Activated CD8-positive, alpha-beta memory T cell treated with anti-CD3 and anti-CD28 coated beads, Interleukin-2, amount 50 U/mL, for 24 hours (primary cell): ENCODE measurements at regions not wholly inside any gene's neighbourhood (a gene's known extent, or its start where the extent isn't known, plus 50 kb on each side); places are given as distances from the start of the nearest gene placed in this dataset.
A peak's percentile ranks its signal among the peaks of the same experiment; 100 is the strongest.

ENCODE experiments used
- DNase-seq: peaks from one replicate; pipeline ENCODE4 v3.0.0-alpha.2; 2020; ENCODE audit errors: extremely low read depth

DNA sequence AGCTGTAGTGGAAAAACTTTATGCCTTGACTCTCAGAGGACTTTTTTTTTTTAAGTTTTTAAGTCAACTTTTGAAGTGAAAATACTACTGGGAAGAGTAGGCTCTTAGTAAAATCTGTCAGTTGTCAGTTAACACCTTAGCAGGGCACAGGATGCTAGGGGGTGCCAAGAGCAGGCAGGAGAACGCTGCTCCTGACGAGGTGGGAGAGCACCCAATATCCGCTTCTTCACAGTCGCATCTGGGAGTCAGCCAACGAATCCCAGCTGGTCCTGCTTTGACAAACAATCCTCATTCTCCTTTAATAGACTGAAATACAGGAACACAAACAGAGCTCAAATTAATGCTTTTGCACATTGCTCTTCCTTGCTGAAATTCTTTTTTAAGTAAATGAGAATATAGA, 709.5 kb upstream of the ACVR2A start:
- no peak for DNase-seq

DNA sequence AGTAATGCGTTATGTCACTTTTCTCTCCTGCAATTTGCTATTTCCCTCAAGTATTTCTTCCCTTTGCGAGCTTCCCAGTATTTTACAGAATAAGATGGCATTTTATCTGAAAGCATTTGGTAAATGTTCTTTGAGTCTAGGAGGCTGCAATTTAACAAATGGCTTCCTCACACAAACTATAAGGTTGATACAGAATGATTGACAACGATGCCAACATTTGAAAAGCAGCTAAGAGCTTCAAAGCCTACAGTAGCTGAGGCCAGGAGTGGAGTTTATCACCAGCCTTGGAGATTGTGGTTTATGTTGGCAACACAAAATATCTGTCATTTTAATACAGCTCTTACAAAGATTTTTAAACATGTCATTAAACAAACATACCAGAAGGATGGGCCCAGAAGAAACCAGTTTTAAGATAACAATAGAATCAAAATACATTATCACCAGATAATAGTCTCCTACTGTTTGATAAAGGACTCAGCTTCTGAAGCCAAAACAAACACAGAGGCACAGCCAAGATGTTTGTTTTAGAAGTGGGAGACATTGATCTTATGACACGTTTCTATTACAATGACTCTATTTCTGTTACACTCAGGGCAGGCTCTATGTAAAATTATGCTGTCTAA, 711.4 kb upstream of the ACVR2A start:
- DNase-seq, result no peak

DNA sequence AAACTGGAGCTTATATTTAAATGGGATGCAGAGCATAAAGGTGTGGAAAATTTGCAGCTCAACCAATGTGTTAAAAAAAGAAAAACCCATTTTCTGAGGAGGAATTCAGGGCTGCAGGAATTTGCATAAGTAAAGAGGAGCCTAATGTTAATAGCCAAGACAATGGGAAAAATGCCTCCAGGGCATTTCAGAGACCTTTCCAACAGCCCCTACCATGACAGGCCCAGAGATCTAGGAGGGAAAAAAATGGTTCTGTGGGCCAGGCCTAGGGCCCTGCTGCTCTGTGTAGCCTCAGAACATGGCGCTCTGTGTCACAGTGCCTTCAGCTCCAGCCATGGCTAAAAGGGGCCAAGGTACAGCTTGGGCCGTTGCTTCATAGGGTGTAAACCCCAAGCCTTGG, 719.7 kb upstream of the ACVR2A start:
- no peak for DNase-seq

DNA sequence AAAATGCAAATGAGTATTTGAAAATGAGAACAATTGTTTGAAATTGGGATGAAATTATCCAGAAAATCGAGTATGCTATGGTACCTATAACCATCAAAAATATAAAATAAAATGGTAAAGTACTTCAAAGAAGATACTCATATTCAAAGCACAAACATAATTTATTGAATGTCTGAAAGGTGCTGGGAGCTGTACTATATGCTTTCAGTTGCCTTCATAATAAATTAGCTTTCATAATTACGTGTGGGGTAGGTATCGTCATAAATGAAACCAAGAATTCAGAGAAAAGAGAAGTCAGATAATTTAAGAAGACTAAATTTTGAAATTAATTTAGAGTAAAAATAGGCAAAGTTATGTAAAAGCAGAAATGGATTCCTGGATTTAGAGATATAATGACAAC, 721.9 kb upstream of the ACVR2A start:
- DNase-seq, result no peak

DNA sequence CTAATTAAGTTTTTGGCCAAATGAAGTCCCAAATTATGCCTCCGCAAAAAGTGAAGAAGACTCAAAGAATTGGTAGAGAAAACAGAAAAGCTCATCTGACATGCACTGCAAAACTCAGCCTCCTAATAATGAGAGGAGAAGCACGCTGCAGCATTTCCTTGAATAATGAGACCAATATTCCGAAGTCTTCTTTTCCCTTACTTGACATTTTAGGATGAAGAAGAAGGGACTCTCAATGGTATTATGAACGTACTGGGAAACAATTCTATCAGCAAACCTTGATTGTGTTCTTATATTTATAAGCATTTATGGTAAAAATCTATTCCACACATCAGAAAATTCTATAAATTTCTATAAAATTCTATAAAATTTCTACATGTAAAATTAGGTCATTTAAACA, 733.9 kb upstream of the ACVR2A start:
- DNase-seq, result no peak

DNA sequence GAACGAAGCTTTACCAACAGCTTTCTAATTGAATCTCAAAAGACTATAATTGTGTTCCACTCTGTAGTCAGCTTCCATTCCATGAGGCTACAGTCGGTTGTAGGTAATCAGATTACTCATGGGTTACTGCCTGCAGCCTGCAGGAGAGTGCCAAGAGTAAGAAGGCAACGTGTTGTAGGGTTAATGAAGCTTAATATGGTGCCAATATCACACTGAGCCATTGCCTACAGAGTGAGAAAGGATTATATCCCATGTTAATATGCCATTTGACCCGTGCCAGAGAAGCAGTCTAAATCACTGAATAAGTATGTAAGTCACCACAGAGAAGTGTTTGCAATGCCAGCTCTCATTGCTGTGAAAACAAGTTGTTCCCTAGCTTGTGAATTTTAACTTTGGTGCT, 734.5 kb upstream of the ACVR2A start:
- no peak for DNase-seq

DNA sequence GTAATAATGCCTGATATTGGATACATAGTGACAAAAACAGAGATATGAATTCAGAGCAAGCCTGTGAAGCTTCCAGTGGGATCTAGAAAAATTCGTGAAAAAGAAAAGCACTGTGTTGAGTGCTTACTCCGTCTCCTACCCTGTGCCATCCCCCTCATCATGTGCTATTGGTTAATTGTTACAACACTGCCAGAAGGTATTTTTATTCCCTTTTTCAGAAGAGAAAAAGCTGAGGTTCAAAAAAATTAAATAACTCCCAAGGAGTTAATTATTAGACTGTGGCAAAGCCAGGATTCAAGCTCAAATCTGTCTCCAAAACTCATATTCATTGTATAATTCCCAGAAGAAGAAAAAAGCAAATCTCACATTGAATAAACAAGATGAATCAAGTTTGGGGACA, 735.5 kb upstream of the ACVR2A start:
- DNase-seq, result no peak

DNA sequence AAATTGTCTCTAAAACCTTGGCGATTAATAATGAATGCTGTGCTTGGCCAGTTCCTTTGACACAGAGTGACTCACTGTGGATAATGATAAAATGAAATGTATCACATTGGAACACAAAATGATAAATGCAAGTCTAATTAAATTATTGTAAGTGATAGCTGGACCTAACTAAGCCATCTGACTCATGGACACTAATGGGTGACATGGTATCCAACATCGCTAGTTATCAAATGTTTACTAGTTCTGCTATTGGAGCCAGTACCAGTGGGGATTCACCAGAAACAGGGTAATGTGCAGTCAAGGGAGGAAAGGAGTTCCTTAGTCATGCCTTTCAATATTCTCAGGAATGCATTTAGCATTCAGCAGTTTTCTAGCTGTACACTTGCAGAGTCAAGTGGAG, 736.3 kb upstream of the ACVR2A start:
- DNase-seq, result no peak

DNA sequence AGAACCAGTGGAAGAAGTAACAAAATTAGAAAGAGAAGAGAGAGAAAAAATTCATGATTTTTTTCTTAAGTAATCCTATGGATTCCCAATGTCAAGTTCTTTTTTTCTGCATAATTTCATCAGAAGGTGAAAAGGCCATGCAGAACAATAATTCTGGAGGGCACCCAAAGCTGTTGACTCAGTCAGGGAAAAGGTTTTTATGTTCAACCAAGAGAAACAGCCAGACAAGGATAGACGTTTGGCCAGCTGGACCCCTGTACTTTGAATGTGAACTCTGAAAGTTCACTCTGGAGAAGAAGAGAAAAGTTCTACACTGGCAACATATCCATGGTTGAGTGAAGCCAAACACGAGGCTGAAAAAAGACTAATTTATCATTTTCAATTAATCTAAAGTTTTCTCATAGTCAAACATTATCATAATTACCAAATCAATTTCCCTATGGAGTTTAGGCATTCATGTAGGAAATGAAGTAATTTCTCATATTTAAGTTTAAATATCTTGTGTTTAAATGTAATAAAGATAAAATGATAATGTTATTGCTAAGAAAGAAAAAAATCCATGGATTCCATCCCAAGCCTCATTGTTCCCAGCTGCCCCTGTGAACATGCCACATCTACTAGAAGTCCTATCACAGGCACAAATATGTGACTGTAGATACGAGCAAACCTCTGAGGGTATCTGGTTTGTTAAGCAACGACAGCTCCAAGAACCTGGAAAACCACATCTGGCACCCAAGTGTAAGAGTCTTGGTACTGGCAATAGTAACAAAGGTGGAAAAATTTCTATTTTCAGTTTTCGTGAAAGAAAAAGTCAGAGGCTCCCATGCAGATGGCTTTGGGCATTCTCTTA, 742.7 kb upstream of the ACVR2A start:
- DNase-seq, result no peak

DNA sequence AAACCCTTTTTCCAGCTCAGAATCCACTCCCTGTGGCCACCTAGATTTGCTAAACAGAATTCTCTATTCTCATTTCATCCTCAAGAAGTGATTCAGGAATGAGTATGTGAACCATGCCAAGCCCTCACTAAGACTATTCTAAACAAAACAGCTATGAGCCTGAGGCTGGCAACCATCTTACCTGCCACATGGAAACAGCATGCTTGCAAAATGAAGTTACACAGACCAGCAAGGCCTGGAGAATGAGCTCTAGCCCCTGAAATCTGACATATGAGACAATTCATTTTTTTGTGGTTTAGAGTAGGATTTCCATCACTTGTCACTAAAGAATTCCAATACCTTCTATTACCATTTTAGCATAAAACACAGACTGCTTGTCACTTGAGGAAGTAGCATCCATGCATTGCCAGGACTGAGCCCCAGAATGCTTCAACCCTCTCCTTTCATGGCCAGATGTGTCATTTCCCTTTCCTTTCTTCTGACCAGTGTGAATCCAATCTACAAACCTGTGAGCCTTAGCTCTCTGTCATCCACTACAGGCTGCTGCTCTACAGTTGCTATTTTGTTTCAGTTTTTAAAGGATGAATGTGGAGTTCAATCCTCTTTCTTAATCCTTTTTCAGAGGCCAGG, 744.3 kb upstream of the ACVR2A start:
- DNase-seq, result no peak

DNA sequence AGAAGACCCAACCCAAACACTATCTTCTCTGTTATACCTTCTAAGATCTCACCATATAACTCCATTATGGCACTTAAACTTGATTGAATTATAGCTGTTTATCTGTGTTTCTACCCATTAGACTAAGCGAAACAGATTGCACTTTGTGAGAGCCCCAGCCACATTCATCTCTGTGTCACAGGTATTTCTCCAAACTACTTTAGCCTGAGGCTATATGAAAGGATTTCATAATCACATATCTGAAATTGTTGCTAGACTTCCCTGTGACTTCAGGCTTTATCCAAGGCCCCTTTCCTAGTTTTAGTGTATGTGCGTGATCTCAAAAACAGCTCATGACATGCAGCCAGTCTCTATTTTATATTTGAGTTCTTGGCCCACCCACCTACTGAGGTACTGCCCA, 745.0 kb upstream of the ACVR2A start:
- DNase-seq, result no peak

DNA sequence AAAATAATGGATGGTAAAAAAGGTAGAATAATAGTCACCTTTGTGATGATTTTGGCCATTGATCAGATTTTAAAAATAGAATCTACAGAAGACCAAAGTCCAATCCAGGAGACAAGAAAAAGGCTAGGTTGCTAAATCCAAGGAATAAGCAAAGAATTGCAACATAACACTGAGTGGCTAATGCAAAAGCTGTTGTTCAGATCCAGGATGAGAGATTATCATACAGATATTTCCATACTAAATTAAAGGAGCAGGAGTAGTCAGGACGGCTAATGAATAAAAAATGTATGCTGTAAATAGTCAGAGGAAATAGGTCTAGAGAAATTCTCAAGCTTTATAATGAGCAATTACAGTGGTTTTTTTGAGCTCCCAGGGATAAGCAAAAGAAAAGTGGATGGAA, 745.9 kb upstream of the ACVR2A start:
- DNase-seq, result no peak

DNA sequence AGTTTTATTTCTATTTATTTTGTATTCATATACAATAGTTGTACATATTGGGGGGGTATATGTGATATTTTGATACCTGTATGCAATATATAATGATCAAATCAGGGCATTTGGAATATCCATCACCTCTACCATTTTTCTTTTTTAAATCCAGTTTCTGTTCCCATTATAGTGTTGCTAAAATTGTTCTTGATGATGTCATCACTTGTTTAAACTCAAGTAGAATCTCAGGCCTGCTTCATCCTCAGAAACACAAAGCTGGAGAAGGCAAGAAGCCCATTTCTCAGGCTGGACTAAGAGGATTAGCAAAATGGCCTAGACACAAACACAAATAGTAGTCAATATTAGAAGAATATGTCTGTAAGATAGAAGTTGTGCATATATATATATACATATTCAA, 747.1 kb upstream of the ACVR2A start:
- DNase-seq, result no peak

DNA sequence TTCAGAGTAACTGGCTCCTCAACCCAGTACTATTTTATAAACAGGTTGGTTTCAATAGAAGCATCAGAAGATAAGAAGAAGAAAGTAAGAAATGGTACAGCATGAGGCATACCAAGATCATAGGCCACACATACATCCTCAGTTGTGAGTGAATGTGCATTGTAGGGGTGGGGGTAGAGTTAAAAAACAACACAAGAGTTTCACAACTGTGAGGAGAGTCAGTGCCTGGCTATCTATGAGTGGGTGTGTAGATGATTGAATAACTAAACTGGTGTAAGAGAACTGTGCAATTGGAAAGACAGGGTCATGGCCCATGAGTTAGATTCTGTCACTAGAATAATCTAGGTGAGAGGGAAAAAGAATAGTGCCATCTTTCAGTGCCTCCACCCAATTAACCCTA, 748.2 kb upstream of the ACVR2A start:
- DNase-seq, result no peak

DNA sequence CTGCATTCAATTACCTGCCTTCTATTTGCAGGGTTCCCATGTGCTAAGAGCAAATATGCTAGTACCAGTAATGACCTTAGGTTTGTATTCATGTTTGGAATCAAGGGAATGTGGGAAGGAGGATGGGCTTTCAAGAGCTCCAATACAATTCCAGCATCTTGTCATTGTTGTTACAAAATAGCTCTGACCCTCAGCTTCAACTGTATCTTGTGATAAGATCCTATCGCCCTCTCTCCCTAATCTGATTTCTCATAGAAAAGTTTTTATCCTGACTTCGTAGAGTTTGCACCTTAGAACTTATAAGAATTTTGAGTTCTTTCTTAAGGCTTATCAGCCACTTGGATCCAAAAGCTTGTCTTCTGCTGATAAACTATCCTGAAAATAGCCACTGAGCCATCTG, 749.5 kb upstream of the ACVR2A start:
- no peak for DNase-seq

DNA sequence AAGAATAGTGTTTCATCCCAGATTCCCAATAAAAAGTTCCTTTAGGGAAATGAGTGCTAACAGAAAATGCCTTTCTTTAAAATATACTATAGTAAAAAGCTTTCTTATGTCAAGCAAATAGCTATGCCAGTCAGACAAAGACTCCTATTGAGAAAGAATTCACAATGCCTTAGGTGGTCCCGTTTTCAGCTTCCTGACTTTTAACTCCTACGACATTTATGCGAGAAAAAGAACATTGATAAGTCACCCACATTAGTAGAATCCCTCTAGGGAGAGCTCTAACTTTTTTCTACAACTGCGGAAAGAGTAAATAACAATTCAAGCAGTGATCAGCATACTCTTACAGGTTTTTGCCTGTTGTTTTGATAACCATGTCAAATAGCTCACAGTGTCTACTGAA, 750.8 kb upstream of the ACVR2A start:
- DNase-seq, result no peak

DNA sequence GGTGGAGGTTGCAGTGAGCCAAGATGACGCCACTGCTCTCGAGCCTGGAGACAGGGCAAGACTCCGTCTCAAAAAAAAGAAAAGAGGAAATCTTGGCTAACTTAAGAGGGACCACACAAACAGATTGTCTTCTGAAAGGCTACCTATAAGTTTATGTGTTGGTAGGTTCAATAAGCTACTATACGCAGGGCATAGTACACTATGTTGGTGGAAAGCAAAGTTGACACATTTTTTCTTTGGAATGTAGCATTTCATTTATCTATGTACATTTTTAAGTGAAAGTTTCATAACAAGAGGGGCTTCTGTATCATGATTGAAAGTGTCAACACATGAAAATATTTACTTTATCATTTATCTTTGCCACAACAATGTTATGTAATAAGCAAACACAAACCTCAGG, 752.6 kb upstream of the ACVR2A start:
- DNase-seq, result no peak

DNA sequence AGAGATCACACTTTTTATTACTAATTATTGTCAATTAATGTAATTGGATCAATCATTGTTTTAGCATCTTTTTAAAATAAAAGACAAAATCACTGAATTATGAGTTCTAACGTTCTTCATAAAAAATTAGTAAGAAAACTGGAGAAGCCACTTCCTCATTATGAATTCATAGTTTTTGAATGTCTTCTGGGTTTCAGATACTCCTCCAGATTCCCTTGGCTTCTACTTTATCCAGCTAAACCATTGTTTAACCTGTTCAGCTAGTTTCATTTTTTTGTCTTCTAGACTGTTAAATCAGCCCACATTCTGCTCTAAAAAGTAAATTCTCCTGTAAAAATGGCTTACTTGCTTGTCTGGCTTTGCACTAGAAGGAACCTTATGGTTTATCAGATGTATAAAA, 753.4 kb upstream of the ACVR2A start:
- no peak for DNase-seq

DNA sequence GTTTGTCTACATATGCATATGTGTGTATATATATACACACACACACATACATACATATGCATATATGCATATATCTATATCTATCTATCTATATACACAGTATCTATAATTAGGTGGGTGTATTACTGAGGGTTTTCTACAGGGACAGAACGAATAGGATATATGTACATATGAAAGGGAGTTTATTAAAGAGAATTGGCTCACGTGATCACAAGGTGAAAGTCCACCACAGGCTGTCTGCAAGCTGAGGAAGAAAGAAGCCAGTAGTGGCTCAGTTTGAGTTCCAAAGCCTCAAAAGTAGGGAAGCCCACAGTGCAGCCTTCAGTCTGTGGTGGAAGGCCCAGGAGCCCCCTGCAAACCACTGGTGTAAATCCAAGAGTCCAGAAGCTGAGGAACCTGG, 756.0 kb upstream of the ACVR2A start:
- no peak for DNase-seq

DNA sequence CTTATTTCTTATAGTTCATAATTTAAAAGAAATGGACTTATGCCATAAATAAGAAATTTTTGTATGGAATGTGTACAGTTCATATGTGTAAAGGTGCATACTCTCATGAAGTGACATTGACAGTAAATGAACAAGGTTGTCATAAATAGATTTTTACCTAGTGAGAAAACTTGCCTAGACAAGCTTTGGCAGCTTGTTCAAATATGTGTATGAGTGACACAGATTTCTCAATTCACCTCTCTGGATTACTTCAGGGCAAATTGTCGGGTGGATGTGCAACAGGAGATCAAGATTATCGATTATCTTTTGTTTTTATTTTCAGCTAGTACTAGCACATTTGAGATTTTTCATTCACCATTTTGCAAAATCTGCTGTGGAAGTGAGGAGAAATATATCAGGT, 758.1 kb upstream of the ACVR2A start:
- DNase-seq, result no peak

DNA sequence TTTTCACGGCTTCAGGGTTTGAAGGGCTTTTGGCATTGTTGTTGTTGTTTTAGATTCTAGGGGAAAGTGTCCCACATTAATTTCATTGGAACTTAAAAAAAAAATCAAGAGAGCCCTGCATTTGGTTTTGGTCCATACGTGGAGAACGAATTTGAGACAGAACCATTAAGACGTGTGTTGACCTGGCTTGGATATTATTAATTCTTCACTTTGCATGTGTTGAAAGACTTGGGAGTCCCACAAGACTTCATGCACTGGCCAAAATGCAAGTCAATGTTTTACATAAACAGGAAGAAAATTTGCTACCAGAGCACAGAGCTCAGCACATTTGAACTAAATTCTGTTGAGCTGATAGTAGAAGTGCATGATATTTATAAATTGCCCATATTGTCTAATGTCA, 761.2 kb upstream of the ACVR2A start:
- DNase-seq, result no peak

DNA sequence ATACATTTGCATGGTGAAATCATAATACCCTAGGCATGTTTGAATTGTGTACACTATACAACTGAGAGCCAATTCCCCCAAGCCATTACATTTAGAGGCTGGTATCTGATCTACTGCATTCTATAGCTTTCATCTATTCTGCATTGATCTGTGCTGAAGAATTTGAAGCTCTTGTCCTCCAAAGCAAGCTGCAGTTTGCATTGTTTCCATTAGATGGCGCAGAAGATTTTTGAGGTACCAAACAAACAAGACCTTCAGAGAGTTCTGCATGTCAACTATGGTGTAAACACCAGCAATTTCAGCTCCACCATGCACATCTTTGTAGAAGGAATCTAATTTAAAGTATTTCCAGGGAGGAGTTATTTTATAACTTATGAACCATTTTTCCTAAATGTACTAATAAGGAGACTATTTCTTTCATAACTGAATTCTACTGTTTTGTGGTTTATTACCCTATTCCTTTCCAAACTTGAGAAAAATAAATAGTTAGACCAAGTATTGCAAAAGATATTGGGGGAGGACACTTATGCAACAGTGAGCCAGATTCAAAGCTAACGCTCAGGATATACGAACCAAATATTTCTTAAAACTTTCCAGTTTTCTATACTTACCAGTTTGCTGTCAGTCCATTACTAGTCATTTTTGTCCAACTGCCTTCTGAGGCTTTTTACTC, 761.8 kb upstream of the ACVR2A start:
- DNase-seq, result peak; percentile 15

DNA sequence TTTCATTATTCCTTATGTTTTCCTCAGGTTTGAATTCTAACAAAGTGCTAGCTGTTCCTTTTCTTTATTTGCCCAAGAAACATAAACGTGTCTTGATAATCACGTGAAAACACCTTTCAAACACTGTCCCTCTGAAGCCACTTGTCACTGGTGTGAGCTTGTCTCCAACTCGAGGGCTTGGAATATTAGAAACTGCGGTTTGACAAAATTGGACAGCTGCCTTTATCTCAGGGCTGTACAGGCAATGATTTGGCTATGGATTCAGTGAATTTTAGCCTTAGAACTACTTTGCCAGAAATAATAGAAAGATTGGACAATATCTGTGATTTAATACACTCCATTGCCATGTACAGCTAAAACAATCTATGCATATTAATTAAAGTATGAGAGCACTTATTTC, 763.0 kb upstream of the ACVR2A start:
- DNase-seq, result no peak
